Osteocyte (in vitro differentiated cells): ENCODE measurements at regions not wholly inside any gene's neighbourhood (a gene's known extent, or its start where the extent isn't known, plus 50 kb on each side); places are given as distances from the start of the nearest gene placed in this dataset.
A peak's percentile ranks its signal among the peaks of the same experiment; 100 is the strongest.

Experiments used
- DNase-seq: peaks from one replicate; pipeline ENCODE4 v3.0.0; 2021; ENCODE audit warnings: mixed read lengths; ENCODE audit not compliant: unreplicated experiment; ENCODE audit errors: extremely low spot score
- H3K27ac Mint-ChIP-seq: one replicate; pipeline ENCODE4 v1.8.0; 2021; ENCODE audit warnings: mild to moderate bottlenecking, mixed read lengths; ENCODE audit not compliant: unreplicated experiment
- H3K27me3 Mint-ChIP-seq: one replicate; pipeline ENCODE4 v1.8.0; 2021; ENCODE audit warnings: mixed read lengths; ENCODE audit not compliant: unreplicated experiment
- H3K36me3 Mint-ChIP-seq: one replicate; pipeline ENCODE4 v1.8.0; 2021; ENCODE audit warnings: mixed read lengths; ENCODE audit not compliant: unreplicated experiment
- H3K4me1 Mint-ChIP-seq: one replicate; pipeline ENCODE4 v1.8.0; 2021; ENCODE audit warnings: mixed read lengths; ENCODE audit not compliant: unreplicated experiment
- H3K4me3 Mint-ChIP-seq: one replicate; pipeline ENCODE4 v1.8.0; 2021; ENCODE audit warnings: mild to moderate bottlenecking, moderate library complexity, mixed read lengths; ENCODE audit not compliant: unreplicated experiment
- H3K9me3 Mint-ChIP-seq: one replicate; pipeline ENCODE4 v1.8.0; 2021; ENCODE audit warnings: mixed read lengths; ENCODE audit not compliant: unreplicated experiment
- CTCF ChIP-seq: fragments of 200-600 bp; sonication (generic); IDR thresholded peaks from 2 replicates; pipeline ENCODE4 v1.5.0; 2021; ENCODE audit warnings: antibody characterized with exemption, mild to moderate bottlenecking, moderate library complexity

DNA sequence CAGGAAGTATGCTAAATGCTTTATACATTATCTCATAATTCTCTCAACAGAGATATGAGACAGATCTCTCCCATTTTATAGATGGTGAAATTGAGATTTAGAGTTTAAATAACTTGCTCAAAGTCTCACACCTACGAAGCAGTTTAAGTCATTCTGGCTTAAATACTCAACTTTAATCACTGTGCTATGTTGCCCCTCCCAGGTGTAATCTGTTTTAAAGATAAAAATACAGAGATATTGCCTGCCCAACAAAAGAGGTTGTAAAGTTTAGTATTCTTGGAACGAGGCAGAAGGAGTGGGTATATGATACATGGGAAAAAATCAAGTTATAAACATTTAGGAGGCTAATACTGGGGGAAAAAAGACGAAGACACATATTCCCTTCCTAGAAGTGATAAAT, 156.8 kb upstream of the LRIG3 start:
- Mint-ChIP-seq H3K36me3 (no peaks in the 10 kb centered on the region), H3K27me3 (no peaks in the 10 kb centered on the region), H3K4me3 (no peak overlapping the region), H3K9me3 (no peaks in the 10 kb centered on the region), H3K4me1 (peaks cover 46% of the 10 kb centered on the region), H3K27ac (no peak overlapping the region)
- DNase-seq = no peak
- no peak for TF ChIP-seq CTCF

DNA sequence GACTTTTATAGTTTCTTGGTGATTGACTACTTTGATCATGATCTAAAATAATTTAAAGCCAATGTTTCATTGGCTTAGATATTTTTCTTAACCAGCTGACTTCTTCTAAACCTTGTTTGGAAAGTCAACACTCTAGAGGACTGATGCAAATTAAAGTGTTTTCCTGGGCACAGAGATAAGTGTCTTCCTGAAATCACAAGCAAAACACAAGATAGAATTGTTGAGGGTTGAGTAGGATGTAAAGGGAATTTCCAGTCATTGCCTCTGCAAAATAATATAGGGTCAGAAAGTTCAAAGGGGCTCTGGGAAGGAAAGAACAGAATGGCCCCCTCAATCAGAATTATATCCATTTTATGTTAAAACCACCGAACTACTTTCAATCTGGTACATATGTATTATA, 156.3 kb upstream of the LRIG3 start:
- DNase-seq = no peak
- Mint-ChIP-seq H3K36me3 (no peaks in the 10 kb centered on the region), H3K4me3 (no peak overlapping the region), H3K27ac (no peak overlapping the region), H3K4me1 (peaks cover 51% of the 10 kb centered on the region), H3K9me3 (no peaks in the 10 kb centered on the region), H3K27me3 (no peaks in the 10 kb centered on the region)
- no peak for TF ChIP-seq CTCF

DNA sequence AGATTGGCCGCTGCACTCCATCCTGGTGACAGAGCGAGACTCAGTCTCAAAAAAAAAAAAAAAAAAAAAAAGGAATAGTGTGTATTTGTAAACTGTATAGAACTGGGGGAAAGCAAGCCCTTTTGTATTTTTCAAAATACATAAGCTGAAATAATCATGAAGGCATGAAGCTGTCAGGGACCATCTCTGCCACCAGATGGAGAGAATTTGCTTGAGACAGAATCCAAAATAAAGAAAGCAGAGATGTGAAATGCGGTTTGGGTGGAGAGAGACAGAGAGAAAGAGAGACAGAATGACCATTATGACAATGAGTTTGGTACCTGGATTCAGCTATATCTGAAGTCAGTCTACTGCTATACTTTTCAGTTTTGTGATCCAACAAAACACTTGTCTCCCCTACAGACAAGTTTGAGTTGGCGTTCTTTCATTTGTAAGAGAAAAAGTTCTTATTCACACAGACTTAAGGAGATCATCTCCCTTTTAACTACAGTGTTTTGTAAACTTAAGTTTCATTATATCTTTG, 155.7 kb upstream of the LRIG3 start:
- Mint-ChIP-seq H3K4me1 (peaks cover 57% of the 10 kb centered on the region), H3K36me3 (no peaks in the 10 kb centered on the region), H3K27me3 (no peaks in the 10 kb centered on the region), H3K4me3 (no peak overlapping the region), H3K27ac (no peak overlapping the region), H3K9me3 (no peaks in the 10 kb centered on the region)
- no peak for DNase-seq
- peak; percentile 27 for TF ChIP-seq CTCF

GRCh38 chr12:59075141-59075540, 154.8 kb upstream of the LRIG3 start:
- H3K27me3 Mint-ChIP-seq = no peaks in the 10 kb centered on the region
- no peak overlapping the region for H3K4me3 Mint-ChIP-seq
- no peak for TF ChIP-seq CTCF
- no peak for DNase-seq
- peaks cover 66% of the 10 kb centered on the region for H3K4me1 Mint-ChIP-seq
- H3K27ac Mint-ChIP-seq = no peak overlapping the region
- no peaks in the 10 kb centered on the region for H3K36me3 Mint-ChIP-seq
- no peaks in the 10 kb centered on the region for H3K9me3 Mint-ChIP-seq

DNA sequence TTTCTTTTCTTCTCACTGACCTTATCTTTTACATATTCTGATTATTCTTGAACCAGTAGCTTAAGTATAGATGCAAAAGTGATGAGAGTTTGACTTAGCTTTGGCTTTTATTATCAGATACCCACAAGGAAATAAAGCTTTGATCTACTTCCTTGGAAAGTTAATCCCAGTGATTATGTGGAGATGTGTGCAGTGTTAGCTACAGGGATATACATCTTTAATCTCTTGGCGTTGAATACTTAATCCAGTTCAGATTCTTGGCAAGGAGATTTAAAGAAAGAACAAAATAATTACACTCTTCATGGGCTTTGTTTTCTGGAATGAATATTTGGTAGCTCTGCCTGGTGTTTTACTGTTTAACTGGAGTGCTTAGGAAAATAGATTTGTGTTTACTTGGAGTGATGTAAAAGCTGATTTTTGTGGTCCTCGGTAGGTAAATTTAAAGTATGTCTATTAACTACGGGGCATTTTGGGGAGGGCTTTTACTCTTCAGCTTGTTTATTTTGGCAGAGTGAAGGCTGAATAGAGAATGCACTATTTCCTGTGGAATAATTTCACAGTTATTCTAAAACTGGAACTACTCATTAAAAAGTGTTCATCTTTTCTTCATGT, 150.1 kb upstream of the LRIG3 start:
- no peak for TF ChIP-seq CTCF
- Mint-ChIP-seq H3K27ac (peak overlapping the region; percentile 87), H3K27me3 (no peaks in the 10 kb centered on the region), H3K36me3 (no peaks in the 10 kb centered on the region), H3K4me3 (peak overlapping the region; percentile 15), H3K4me1 (peaks cover 62% of the 10 kb centered on the region), H3K9me3 (no peaks in the 10 kb centered on the region)
- no peak for DNase-seq
